Epithelial cell of esophagus (primary cell): ENCODE measurements at regions not wholly inside any gene's neighbourhood (a gene's known extent, or its start where the extent isn't known, plus 50 kb on each side); places are given as distances from the start of the nearest gene placed in this dataset.

Experiments used
- DNase-seq: peaks from one replicate; pipeline ENCODE4 v3.0.0; 2010; ENCODE audit warnings: low read depth
- H3K4me3 ChIP-seq: 2 replicates; pipeline ENCODE4 v1.5.1; 2011; ENCODE audit warnings: mild to moderate bottlenecking, low read length, control low read depth
- TF ChIP-seq, protein P1 (sequence below): IDR thresholded peaks from 2 replicates; pipeline ENCODE4 v1.5.1; 2011; ENCODE audit warnings: low read depth, mild to moderate bottlenecking, low read length, control low read depth, inconsistent platforms; ENCODE audit not compliant: insufficient read depth; ENCODE audit errors: missing control alignments

DNA sequence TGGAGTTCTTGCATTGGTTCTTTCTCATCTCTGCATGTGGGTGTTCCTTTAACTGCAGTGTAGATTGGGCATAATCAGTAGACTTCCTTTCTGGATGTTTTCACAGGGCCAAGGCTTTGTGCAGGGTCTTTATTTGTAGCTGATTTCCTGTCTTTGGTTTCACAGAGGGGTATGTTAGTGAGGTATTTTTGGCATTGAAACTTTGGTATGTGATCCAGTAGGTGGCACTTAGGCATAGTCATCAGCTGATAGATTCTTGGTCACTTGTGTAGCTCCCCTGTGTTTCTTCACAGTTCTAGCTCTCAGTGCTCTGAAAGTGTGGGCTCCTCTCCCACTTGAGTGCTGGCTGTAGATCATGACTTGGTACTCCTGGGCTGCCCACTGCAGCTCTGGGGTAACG is 52.7 kb upstream of the LMO3 start:
- DNase-seq: no peak
- no peak overlapping the region for H3K4me3 ChIP-seq
- TF ChIP-seq, protein P1, sequence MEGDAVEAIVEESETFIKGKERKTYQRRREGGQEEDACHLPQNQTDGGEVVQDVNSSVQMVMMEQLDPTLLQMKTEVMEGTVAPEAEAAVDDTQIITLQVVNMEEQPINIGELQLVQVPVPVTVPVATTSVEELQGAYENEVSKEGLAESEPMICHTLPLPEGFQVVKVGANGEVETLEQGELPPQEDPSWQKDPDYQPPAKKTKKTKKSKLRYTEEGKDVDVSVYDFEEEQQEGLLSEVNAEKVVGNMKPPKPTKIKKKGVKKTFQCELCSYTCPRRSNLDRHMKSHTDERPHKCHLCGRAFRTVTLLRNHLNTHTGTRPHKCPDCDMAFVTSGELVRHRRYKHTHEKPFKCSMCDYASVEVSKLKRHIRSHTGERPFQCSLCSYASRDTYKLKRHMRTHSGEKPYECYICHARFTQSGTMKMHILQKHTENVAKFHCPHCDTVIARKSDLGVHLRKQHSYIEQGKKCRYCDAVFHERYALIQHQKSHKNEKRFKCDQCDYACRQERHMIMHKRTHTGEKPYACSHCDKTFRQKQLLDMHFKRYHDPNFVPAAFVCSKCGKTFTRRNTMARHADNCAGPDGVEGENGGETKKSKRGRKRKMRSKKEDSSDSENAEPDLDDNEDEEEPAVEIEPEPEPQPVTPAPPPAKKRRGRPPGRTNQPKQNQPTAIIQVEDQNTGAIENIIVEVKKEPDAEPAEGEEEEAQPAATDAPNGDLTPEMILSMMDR: no peak
